ENCODE measurements at regions not wholly inside any gene's neighbourhood (a gene's known extent, or its start where the extent isn't known, plus 50 kb on each side); places are given as distances from the start of the nearest gene placed in this dataset.

GRCh38 chr9:530681-531080 is 310.8 kb upstream of the DMRT1 start:
- no peaks in the 10 kb centered on the region for H3K9me3 ChIP-seq
- no peak overlapping the region for H3K4me3 ChIP-seq (ENCODE audit: low read depth in 1 of 2, low read length in 1 of 2)
- H3K36me3 ChIP-seq: no peaks in the 10 kb centered on the region
- H3K27ac ChIP-seq: no peak overlapping the region
- peaks cover 4% of the 10 kb centered on the region for H3K27me3 ChIP-seq
- H3K4me1 ChIP-seq (ENCODE audit: control insufficient read depth in 1 of 2, insufficient read depth in 1 of 2, low read depth in 1 of 2, low read length in 1 of 2): no peaks in the 10 kb centered on the region
- TF ChIP-seq CTCF (IDR thresholded peaks at IDR 0.05): no peak

- H3K27ac ChIP-seq: no peak overlapping the region
- TF ChIP-seq CTCF (IDR thresholded peaks at IDR 0.05): no peak
- no peaks in the 10 kb centered on the region for H3K9me3 ChIP-seq
- H3K36me3 ChIP-seq: no peaks in the 10 kb centered on the region
- H3K4me3 ChIP-seq (ENCODE audit: low read depth in 1 of 2, low read length in 1 of 2): no peak overlapping the region
- peaks cover 4% of the 10 kb centered on the region for H3K27me3 ChIP-seq
- no peaks in the 10 kb centered on the region for H3K4me1 ChIP-seq (ENCODE audit: control insufficient read depth in 1 of 2, insufficient read depth in 1 of 2, low read depth in 1 of 2, low read length in 1 of 2)
Observed at GRCh38 chr9:532707-533106, 308.8 kb upstream of the DMRT1 start.

- no peak for TF ChIP-seq CTCF (IDR thresholded peaks at IDR 0.05)
- H3K36me3 ChIP-seq: no peaks in the 10 kb centered on the region
- no peaks in the 10 kb centered on the region for H3K4me1 ChIP-seq (ENCODE audit: control insufficient read depth in 1 of 2, insufficient read depth in 1 of 2, low read depth in 1 of 2, low read length in 1 of 2)
- H3K27me3 ChIP-seq: peaks cover 4% of the 10 kb centered on the region
- H3K9me3 ChIP-seq: no peaks in the 10 kb centered on the region
- H3K4me3 ChIP-seq (ENCODE audit: low read depth in 1 of 2, low read length in 1 of 2): no peak overlapping the region
- H3K27ac ChIP-seq: no peak overlapping the region
Observed at GRCh38 chr9:534886-535285, 306.6 kb upstream of the DMRT1 start.

- Histone ChIP-seq H3K4me1 (ENCODE audit: control insufficient read depth in 1 of 2, insufficient read depth in 1 of 2, low read depth in 1 of 2, low read length in 1 of 2) (no peaks in the 10 kb centered on the region), H3K9me3 (no peaks in the 10 kb centered on the region), H3K27me3 (peaks cover 4% of the 10 kb centered on the region), H3K36me3 (no peaks in the 10 kb centered on the region), H3K4me3 (ENCODE audit: low read depth in 1 of 2, low read length in 1 of 2) (no peak overlapping the region), H3K27ac (no peak overlapping the region)
- no peak for TF ChIP-seq CTCF (IDR thresholded peaks at IDR 0.05)
Observed at GRCh38 chr9:535356-535755, 306.1 kb upstream of the DMRT1 start.

GRCh38 chr9:536597-537511 is 304.6 kb upstream of the DMRT1 start:
- Histone ChIP-seq H3K4me3 (ENCODE audit: low read depth in 1 of 2, low read length in 1 of 2) (no peak overlapping the region), H3K36me3 (no peaks in the 10 kb centered on the region), H3K9me3 (no peaks in the 10 kb centered on the region), H3K4me1 (ENCODE audit: control insufficient read depth in 1 of 2, insufficient read depth in 1 of 2, low read depth in 1 of 2, low read length in 1 of 2) (no peaks in the 10 kb centered on the region), H3K27ac (no peak overlapping the region), H3K27me3 (peaks cover 4% of the 10 kb centered on the region)
- TF ChIP-seq CTCF (IDR thresholded peaks at IDR 0.05): no peak
